ENCODE measurements at regions not wholly inside any gene's neighbourhood (a gene's known extent, or its start where the extent isn't known, plus 50 kb on each side); places are given as distances from the start of the nearest gene placed in this dataset.

DNA sequence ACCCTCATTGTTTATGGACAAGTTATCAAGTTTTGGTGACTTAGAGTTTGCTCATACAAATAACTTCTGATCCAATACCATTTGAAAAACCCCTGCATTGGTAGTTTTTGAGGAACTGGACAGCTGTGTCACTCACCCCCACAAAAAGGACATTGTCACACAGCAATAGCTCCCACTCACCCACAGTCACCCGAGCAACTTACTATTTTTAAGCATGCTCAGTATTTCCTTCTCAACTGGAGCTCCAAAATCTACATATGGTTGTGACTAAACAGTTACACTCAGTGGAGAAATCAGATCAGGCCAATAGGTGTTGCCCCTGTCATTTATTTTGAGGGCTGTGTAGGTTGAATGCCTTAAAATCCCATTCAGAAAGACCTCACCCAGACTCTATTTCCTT, 165.2 kb upstream of the AUTS2 start:
- no peak overlapping the region for H3K4me2 ChIP-seq (ENCODE audit: low read length)
- no peaks in the 10 kb centered on the region for H3K79me2 ChIP-seq (ENCODE audit: insufficient read depth, low read length)
- H3K4me3 ChIP-seq (ENCODE audit: insufficient read depth, low read depth, low read length): no peak overlapping the region
- no peak overlapping the region for H3K27ac ChIP-seq (ENCODE audit: low read depth, low read length)
- FAIRE-seq (no peak), DNase-seq (ENCODE audit: low read depth) (no peak)
- H3K9me3 ChIP-seq (ENCODE audit: insufficient read depth, low read depth, low read length): no peaks in the 10 kb centered on the region
- TF ChIP-seq CTCF (IDR thresholded peaks at IDR 0.05; ENCODE audit: insufficient read depth, low read depth, low read length): no peak
- no peak for TF ChIP-seq EZH2 (IDR thresholded peaks at IDR 0.05; ENCODE audit: insufficient read depth, low read length)
- no peak overlapping the region for H3K9ac ChIP-seq (ENCODE audit: low read length)
- no peaks in the 10 kb centered on the region for H3K27me3 ChIP-seq (ENCODE audit: insufficient read depth, low read length)
- H2AFZ ChIP-seq (ENCODE audit: low read depth, low read length): no peak overlapping the region
- Mint-ChIP-seq H3K27ac (ENCODE audit: unreplicated experiment) (no peak overlapping the region), H3K4me3 (ENCODE audit: unreplicated experiment) (no peak overlapping the region), H3K36me3 (ENCODE audit: low read depth, unreplicated experiment) (no peaks in the 10 kb centered on the region), H3K27me3 (ENCODE audit: low read depth, unreplicated experiment) (peaks cover 18% of the 10 kb centered on the region), H3K4me1 (ENCODE audit: low read depth, unreplicated experiment) (no peaks in the 10 kb centered on the region), H3K9me3 (ENCODE audit: unreplicated experiment) (peaks cover 3% of the 10 kb centered on the region)
- H3K4me1 ChIP-seq (ENCODE audit: insufficient read depth, low read length): peaks cover 11% of the 10 kb centered on the region
- H4K20me1 ChIP-seq (ENCODE audit: insufficient read depth, low read length): no peaks in the 10 kb centered on the region
- H3K36me3 ChIP-seq (ENCODE audit: insufficient read depth, low read length): no peaks in the 10 kb centered on the region

DNA sequence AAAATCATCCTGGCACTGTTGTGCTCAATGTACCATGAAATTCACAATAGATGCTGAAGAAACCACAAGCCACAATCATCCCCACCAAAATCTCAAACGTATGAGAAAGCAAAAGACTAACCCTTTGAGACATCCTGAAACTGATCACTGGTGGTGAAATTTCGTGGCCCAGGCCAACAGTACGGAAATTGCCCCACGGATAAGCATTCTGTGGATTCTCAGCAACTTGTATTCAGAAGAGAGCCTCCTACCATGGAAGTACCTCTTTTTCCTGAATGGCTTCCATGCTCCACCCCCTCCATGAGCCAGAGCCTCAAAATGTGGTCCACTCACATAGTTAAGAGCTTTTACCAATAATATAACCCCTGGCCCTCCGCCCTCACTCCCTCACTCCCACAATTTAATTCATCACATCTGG, 163.9 kb upstream of the AUTS2 start:
- Histone ChIP-seq H3K9ac (ENCODE audit: low read length) (no peak overlapping the region), H3K4me3 (ENCODE audit: insufficient read depth, low read depth, low read length) (no peak overlapping the region), H3K4me2 (ENCODE audit: low read length) (peak overlapping the region; percentile 8), H4K20me1 (ENCODE audit: insufficient read depth, low read length) (no peaks in the 10 kb centered on the region), H3K4me1 (ENCODE audit: insufficient read depth, low read length) (peaks cover 15% of the 10 kb centered on the region), H3K27ac (ENCODE audit: low read depth, low read length) (peak overlapping the region; percentile 25), H3K79me2 (ENCODE audit: insufficient read depth, low read length) (no peaks in the 10 kb centered on the region), H3K36me3 (ENCODE audit: insufficient read depth, low read length) (no peaks in the 10 kb centered on the region), H2AFZ (ENCODE audit: low read depth, low read length) (no peak overlapping the region), H3K9me3 (ENCODE audit: insufficient read depth, low read depth, low read length) (no peaks in the 10 kb centered on the region), H3K27me3 (ENCODE audit: insufficient read depth, low read length) (no peaks in the 10 kb centered on the region)
- no peaks in the 10 kb centered on the region for H3K4me1 Mint-ChIP-seq (ENCODE audit: low read depth, unreplicated experiment)
- TF ChIP-seq CTCF (IDR thresholded peaks at IDR 0.05; ENCODE audit: insufficient read depth, low read depth, low read length) (no peak), EZH2 (IDR thresholded peaks at IDR 0.05; ENCODE audit: insufficient read depth, low read length) (no peak)
- no peaks in the 10 kb centered on the region for H3K36me3 Mint-ChIP-seq (ENCODE audit: low read depth, unreplicated experiment)
- H3K27ac Mint-ChIP-seq (ENCODE audit: unreplicated experiment): no peak overlapping the region
- DNase-seq (ENCODE audit: low read depth): peak; percentile 97
- H3K9me3 Mint-ChIP-seq (ENCODE audit: unreplicated experiment): peaks cover 3% of the 10 kb centered on the region
- H3K4me3 Mint-ChIP-seq (ENCODE audit: unreplicated experiment): no peak overlapping the region
- FAIRE-seq: peak; percentile 80
- H3K27me3 Mint-ChIP-seq (ENCODE audit: low read depth, unreplicated experiment): peaks cover 20% of the 10 kb centered on the region

DNA sequence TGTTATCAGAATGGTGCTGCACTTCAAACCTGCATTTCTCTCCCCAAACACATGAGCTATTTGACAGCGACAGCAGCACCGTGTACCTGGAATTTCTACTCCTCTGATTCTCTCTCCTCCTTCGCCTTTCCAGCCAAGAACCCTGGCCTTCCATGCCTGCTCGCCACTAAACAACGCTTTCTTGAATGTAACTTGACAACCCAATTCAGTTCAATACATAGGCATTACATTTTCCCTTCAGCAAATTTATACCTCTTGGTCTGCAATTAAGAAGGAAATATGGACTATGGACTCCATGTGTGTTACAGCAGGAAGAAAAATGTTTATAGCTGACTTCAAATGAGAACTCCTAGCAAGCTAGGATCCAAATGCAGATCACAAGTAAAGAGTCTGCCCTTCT, 162.6 kb upstream of the AUTS2 start:
- Histone ChIP-seq H3K4me3 (ENCODE audit: insufficient read depth, low read depth, low read length) (no peak overlapping the region), H3K79me2 (ENCODE audit: insufficient read depth, low read length) (no peaks in the 10 kb centered on the region), H3K9ac (ENCODE audit: low read length) (no peak overlapping the region), H3K9me3 (ENCODE audit: insufficient read depth, low read depth, low read length) (no peaks in the 10 kb centered on the region), H4K20me1 (ENCODE audit: insufficient read depth, low read length) (no peaks in the 10 kb centered on the region), H3K4me1 (ENCODE audit: insufficient read depth, low read length) (peaks cover 7% of the 10 kb centered on the region), H2AFZ (ENCODE audit: low read depth, low read length) (no peak overlapping the region), H3K27me3 (ENCODE audit: insufficient read depth, low read length) (no peaks in the 10 kb centered on the region), H3K27ac (ENCODE audit: low read depth, low read length) (no peak overlapping the region), H3K4me2 (ENCODE audit: low read length) (no peak overlapping the region), H3K36me3 (ENCODE audit: insufficient read depth, low read length) (no peaks in the 10 kb centered on the region)
- Mint-ChIP-seq H3K27ac (ENCODE audit: unreplicated experiment) (no peak overlapping the region), H3K4me1 (ENCODE audit: low read depth, unreplicated experiment) (no peaks in the 10 kb centered on the region), H3K36me3 (ENCODE audit: low read depth, unreplicated experiment) (no peaks in the 10 kb centered on the region), H3K4me3 (ENCODE audit: unreplicated experiment) (no peak overlapping the region), H3K9me3 (ENCODE audit: unreplicated experiment) (peaks cover 3% of the 10 kb centered on the region), H3K27me3 (ENCODE audit: low read depth, unreplicated experiment) (peaks cover 12% of the 10 kb centered on the region)
- DNase-seq (ENCODE audit: low read depth) (no peak), FAIRE-seq (no peak)
- no peak for TF ChIP-seq CTCF (IDR thresholded peaks at IDR 0.05; ENCODE audit: insufficient read depth, low read depth, low read length)
- no peak for TF ChIP-seq EZH2 (IDR thresholded peaks at IDR 0.05; ENCODE audit: insufficient read depth, low read length)

All from astrocyte (in vitro differentiated cells and primary cell).